GM19455 (cell line): ENCODE measurements at regions not wholly inside any gene's neighbourhood (a gene's known extent, or its start where the extent isn't known, plus 50 kb on each side); places are given as distances from the start of the nearest gene placed in this dataset.
"Not testable (repeated sequence)": the region's sequence is repeated elsewhere in the genome, so short reads cannot be mapped to it uniquely, and the experiment has no call there.

Experiments
- ATAC-seq: cut with Tn5 transposase; IDR thresholded peaks from one replicate; pipeline ENCODE4 v1.9.1; 2021; ENCODE audit not compliant: unreplicated experiment

GRCh38 chr11:22920939-22921565 is 60.8 kb upstream of the CCDC179 start:
- ATAC-seq, result peak; percentile 92

GRCh38 chr11:22922672-22923071 is 62.4 kb upstream of the CCDC179 start:
- ATAC-seq, result no peak

GRCh38 chr11:22923561-22923960 is 63.3 kb upstream of the CCDC179 start:
- no peak for ATAC-seq

GRCh38 chr11:22926341-22926740 is 66.1 kb upstream of the CCDC179 start:
- ATAC-seq, result no peak

- ATAC-seq, result no peak
These were observed 67.5 kb upstream of the CCDC179 start for GRCh38 chr11:22927793-22928192.

GRCh38 chr11:22928207-22928917 is 68.1 kb upstream of the CCDC179 start:
- no peak for ATAC-seq

GRCh38 chr11:22930816-22931594 is 70.7 kb upstream of the CCDC179 start:
- peak; percentile 92 for ATAC-seq

GRCh38 chr11:22938691-22939090 is 78.4 kb upstream of the CCDC179 start:
- ATAC-seq, result no peak

- ATAC-seq, result not testable (repeated sequence)
These were observed 81.3 kb upstream of the CCDC179 start for GRCh38 chr11:22941544-22941943.

- ATAC-seq, result no peak
These were observed 97.5 kb upstream of the CCDC179 start for GRCh38 chr11:22957786-22958185.

- ATAC-seq, result no peak
These were observed 114.0 kb upstream of the CCDC179 start for GRCh38 chr11:22974251-22974650.

- no peak for ATAC-seq
These were observed 115.9 kb upstream of the CCDC179 start for GRCh38 chr11:22976146-22976545.

- ATAC-seq, result no peak
These were observed 122.6 kb upstream of the CCDC179 start for GRCh38 chr11:22982903-22983302.

- ATAC-seq, result no peak
These were observed 123.8 kb upstream of the CCDC179 start for GRCh38 chr11:22984045-22984444.

- ATAC-seq, result no peak
These were observed 129.1 kb upstream of the CCDC179 start for GRCh38 chr11:22989371-22989770.

GRCh38 chr11:22991196-22991595 is 130.9 kb upstream of the CCDC179 start:
- no peak for ATAC-seq

GRCh38 chr11:23006730-23007129 is 146.5 kb upstream of the CCDC179 start:
- ATAC-seq, result no peak

GRCh38 chr11:23010790-23011335 is 150.6 kb upstream of the CCDC179 start:
- ATAC-seq, result no peak

- ATAC-seq, result no peak
These were observed 152.7 kb upstream of the CCDC179 start for GRCh38 chr11:23012930-23013329.

GRCh38 chr11:23013509-23013908 is 153.2 kb upstream of the CCDC179 start:
- no peak for ATAC-seq

- peak; percentile 61 for ATAC-seq
These were observed 161.1 kb upstream of the CCDC179 start for GRCh38 chr11:23021287-23021863.
